PC-9 (cell line): ENCODE measurements at regions not wholly inside any gene's neighbourhood (a gene's known extent, or its start where the extent isn't known, plus 50 kb on each side); places are given as distances from the start of the nearest gene placed in this dataset.
A peak's percentile ranks its signal among the peaks of the same experiment; 100 is the strongest.

Experiments used
- BruUV-seq: library from RNA; stranded (reverse); fragments of 400-500 nt; replicated peaks from 2 replicates; lab custom pipeline; 2021; lab: Mats Ljungman, UMichigan
- CTCF ChIA-PET: fragments of 300-600 bp; sonication (Branson Sonifier 250); formaldehyde crosslinking; loops from one replicate; lab custom pipeline; 2022; ENCODE audit warnings: antibody characterized with exemption; lab: Charles Lee
- POLR2A ChIA-PET: fragments of 300-600 bp; sonication (Branson Sonifier 250); formaldehyde crosslinking; loops from one replicate; lab custom pipeline; 2022; ENCODE audit warnings: antibody characterized with exemption; ENCODE audit not compliant: unreplicated experiment; lab: Charles Lee
- DNase-seq, 2 experiments: peaks; one replicate each; pipeline versions ENCODE4 v3.0.0 to v3.0.0-alpha.2; 2015 to 2022; ENCODE audit warnings: mixed read lengths in 1 of 2
- H2AFZ ChIP-seq: fragments of 200-600 bp; sonication (generic); 2 replicates; pipeline ENCODE4 v1.8.1; 2017; ENCODE audit warnings: antibody characterized with exemption
- H3F3A ChIP-seq: fragments of 200-600 bp; sonication (generic); 2 replicates; pipeline ENCODE4 v1.8.1; 2017; ENCODE audit warnings: antibody characterized with exemption, mild to moderate bottlenecking, low read depth; ENCODE audit not compliant: insufficient read depth
- H3K27ac ChIP-seq: fragments of 200-600 bp; sonication (generic); 2 replicates; pipeline ENCODE4 v1.6.1; 2016; ENCODE audit warnings: mixed run types
- H3K27me3 ChIP-seq: fragments of 200-600 bp; sonication (generic); 2 replicates; pipeline ENCODE4 v1.6.1; 2016; ENCODE audit warnings: low read depth, mixed run types; ENCODE audit not compliant: insufficient read depth
- H3K36me3 ChIP-seq: fragments of 200-600 bp; sonication (generic); 2 replicates; pipeline ENCODE4 v1.6.1; 2016; ENCODE audit warnings: low read depth, mixed run types
- H3K4me1 ChIP-seq: fragments of 200-600 bp; sonication (generic); replicated peaks from 2 replicates; pipeline ENCODE4 v1.6.1; 2016; ENCODE audit warnings: mixed run types; ENCODE audit not compliant: insufficient read depth
- H3K4me2 ChIP-seq: fragments of 200-600 bp; sonication (generic); 2 replicates; pipeline ENCODE4 v1.6.1; 2017; ENCODE audit warnings: mixed run types
- H3K4me3 ChIP-seq: fragments of 200-600 bp; sonication (generic); 2 replicates; pipeline ENCODE4 v1.6.1; 2016; ENCODE audit warnings: mixed run types
- H3K79me2 ChIP-seq: fragments of 200-600 bp; sonication (generic); 2 replicates; pipeline ENCODE4 v1.6.1; 2017; ENCODE audit warnings: low read depth, mixed run types
- H3K9me2 ChIP-seq: fragments of 200-600 bp; sonication (generic); 2 replicates; pipeline ENCODE4 v1.8.1; 2017; ENCODE audit warnings: mild to moderate bottlenecking; ENCODE audit not compliant: insufficient read depth
- H3K9me3 ChIP-seq: fragments of 200-600 bp; sonication (generic); 2 replicates; pipeline ENCODE4 v1.8.1; 2016; ENCODE audit warnings: low read depth; ENCODE audit not compliant: insufficient read depth
- H4K20me1 ChIP-seq: fragments of 200-600 bp; sonication (generic); 2 replicates; pipeline ENCODE4 v1.8.1; 2017; ENCODE audit not compliant: insufficient read depth
- CTCF ChIP-seq: fragments of 200-600 bp; sonication (generic); conservative IDR thresholded peaks from 2 replicates; pipeline ENCODE4 v1.6.1; 2017; ENCODE audit warnings: mixed run types, antibody characterized with exemption, mild to moderate bottlenecking, moderate library complexity
- EZH2 ChIP-seq: fragments of 200-600 bp; sonication (generic); IDR thresholded peaks from 2 replicates; pipeline ENCODE4 v1.8.0; 2017; ENCODE audit warnings: antibody characterized with exemption, low read depth
- intact Hi-C: fragments of 100-400 bp; cut with micrococcal nuclease; formaldehyde crosslinking; loops from one replicate; pipeline ENCODE4 v1.10.0; 2022; ENCODE audit not compliant: unreplicated experiment

GRCh38 chr4:108492816-108493595 is 127.4 kb upstream of the RPL34 start:
- no peaks in the 10 kb centered on the region for H3K79me2 ChIP-seq
- no peak overlapping the region for H3K4me3 ChIP-seq
- no peaks in the 10 kb centered on the region for H4K20me1 ChIP-seq
- no peak overlapping the region for H2AFZ ChIP-seq
- intact Hi-C loops: no loop called here
- H3K4me1 ChIP-seq: no peaks in the 10 kb centered on the region
- BruUV-seq: no TSS peak
- H3K9me2 ChIP-seq: no peaks in the 10 kb centered on the region
- POLR2A ChIA-PET: no interaction called here
- H3K4me2 ChIP-seq: no peak overlapping the region
- no peaks in the 10 kb centered on the region for H3K9me3 ChIP-seq
- no peak for DNase-seq
- H3K36me3 ChIP-seq: no peaks in the 10 kb centered on the region
- H3K27me3 ChIP-seq: no peaks in the 10 kb centered on the region
- CTCF ChIA-PET: no interaction called here
- H3F3A ChIP-seq: no peaks in the 10 kb centered on the region
- TF ChIP-seq CTCF (peak; percentile 40; the same call in 1 of the 2 replicates), EZH2 (no peak)
- H3K27ac ChIP-seq: no peak overlapping the region

DNA sequence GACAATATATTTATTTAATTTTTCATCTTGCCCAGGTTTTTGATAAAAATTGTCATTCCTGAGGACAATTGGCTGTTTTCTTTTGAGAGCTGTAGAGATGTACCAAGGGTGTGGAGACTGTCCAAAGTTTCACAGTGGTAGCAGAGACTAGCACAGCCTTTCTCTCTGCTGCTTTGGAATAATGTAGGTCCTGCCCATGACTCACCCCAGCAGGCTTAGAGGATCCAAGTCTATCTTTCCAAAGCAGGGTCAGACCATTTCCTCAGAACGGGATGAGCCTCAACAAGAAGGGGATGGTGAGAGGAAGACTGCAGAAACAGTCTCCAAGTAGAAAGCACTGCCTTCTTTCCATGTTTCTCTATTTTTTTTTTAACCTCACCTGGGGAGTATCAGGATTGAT is 131.5 kb upstream of the RPL34 start:
- no TSS peak for BruUV-seq
- no peak overlapping the region for H3K4me3 ChIP-seq
- H3K79me2 ChIP-seq: no peaks in the 10 kb centered on the region
- H2AFZ ChIP-seq: no peak overlapping the region
- no peak for DNase-seq
- POLR2A ChIA-PET: no interaction called here
- TF ChIP-seq EZH2 (no peak), CTCF (no peak)
- no peaks in the 10 kb centered on the region for H3F3A ChIP-seq
- no peak overlapping the region for H3K27ac ChIP-seq
- intact Hi-C loops: no loop called here
- H3K9me2 ChIP-seq: no peaks in the 10 kb centered on the region
- CTCF ChIA-PET: no interaction called here
- H4K20me1 ChIP-seq: no peaks in the 10 kb centered on the region
- no peaks in the 10 kb centered on the region for H3K27me3 ChIP-seq
- no peak overlapping the region for H3K4me2 ChIP-seq
- H3K36me3 ChIP-seq: no peaks in the 10 kb centered on the region
- no peaks in the 10 kb centered on the region for H3K4me1 ChIP-seq
- H3K9me3 ChIP-seq: no peaks in the 10 kb centered on the region

DNA sequence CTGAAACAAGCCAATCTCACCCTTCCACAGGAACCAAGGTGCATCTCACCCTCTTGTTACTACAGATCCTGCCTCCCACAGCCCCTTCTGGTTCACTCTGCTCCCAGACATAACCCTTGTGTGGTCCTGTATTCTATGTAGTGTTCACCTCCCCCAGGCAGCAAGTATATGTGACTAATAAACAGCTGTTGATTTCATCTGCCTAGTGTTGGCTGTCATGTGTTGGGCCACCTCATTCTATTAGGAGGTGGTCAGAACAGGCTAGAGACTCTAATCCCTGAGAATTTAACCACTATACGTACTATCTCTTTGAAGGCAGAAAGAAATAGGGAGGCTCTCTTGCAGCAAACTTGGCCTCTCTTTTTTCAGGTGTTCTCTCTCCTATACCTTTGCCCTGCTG is 134.3 kb upstream of the RPL34 start:
- Histone ChIP-seq H3K4me2 (no peak overlapping the region), H2AFZ (no peak overlapping the region), H3F3A (no peaks in the 10 kb centered on the region), H3K36me3 (no peaks in the 10 kb centered on the region), H3K4me1 (no peaks in the 10 kb centered on the region), H3K9me3 (no peaks in the 10 kb centered on the region), H4K20me1 (no peaks in the 10 kb centered on the region), H3K79me2 (no peaks in the 10 kb centered on the region), H3K9me2 (no peaks in the 10 kb centered on the region), H3K27ac (no peak overlapping the region), H3K27me3 (no peaks in the 10 kb centered on the region), H3K4me3 (no peak overlapping the region)
- TF ChIP-seq EZH2: no peak
- TF ChIP-seq CTCF: no peak
- no peak for DNase-seq
- ChIA-PET POLR2A (no interaction called here), CTCF (no interaction called here)
- BruUV-seq: no TSS peak
- intact Hi-C loops: no loop called here
